DMS114 treated with DMSO at 0.1 percent for 48 hours (cell line): ENCODE measurements at regions not wholly inside any gene's neighbourhood (a gene's known extent, or its start where the extent isn't known, plus 50 kb on each side); places are given as distances from the start of the nearest gene placed in this dataset.

Experiments
- DNase-seq: peaks from one replicate; lab custom pipeline; 2025; ENCODE audit not compliant: unreplicated experiment; lab: John Stamatoyannopoulos, UW

GRCh38 chr1:5548266-5548665 is 444.0 kb downstream of the NPHP4 start:
- no peak for DNase-seq

DNA sequence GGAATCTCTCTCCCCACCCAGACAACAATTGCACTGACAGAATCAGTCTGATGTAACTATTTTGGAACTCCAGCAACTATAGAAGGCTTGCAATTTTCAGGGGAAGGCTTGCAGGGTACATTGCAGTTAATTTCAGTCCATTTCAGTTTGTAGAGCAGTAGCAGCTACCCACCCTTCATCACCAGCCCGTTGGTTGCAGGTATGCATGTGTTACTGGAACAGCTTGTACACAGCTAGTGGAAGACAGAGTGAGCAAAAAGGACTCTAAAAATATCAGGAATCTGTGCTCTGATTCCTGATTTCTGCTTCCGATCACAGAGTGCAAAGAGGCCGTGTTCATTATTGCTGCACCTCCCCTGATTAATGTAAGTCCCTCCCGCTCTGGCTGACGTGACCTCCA is 449.0 kb downstream of the NPHP4 start:
- no peak for DNase-seq

- no peak for DNase-seq
These were observed 459.4 kb downstream of the NPHP4 start for GRCh38 chr1:5532811-5533210.

GRCh38 chr1:5526822-5527551 is 465.2 kb downstream of the NPHP4 start:
- no peak for DNase-seq

DNA sequence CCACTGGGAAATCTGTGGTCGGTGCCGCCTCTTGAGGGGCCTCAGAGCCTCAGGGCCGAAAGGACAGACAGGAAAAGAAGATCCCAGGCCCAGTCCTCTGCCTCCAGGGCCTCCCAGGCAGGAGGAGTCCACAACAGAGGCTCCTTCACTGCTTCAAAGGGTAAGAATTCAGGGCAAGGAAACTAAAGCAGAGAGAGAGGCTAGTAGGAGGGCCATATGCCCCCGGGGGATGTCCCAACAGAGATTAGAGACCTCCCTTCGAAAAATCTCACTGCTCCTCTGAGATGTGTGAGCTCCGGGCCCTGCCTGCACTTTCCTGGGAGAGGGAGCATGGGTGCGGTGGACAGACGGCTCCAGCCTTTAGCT is 465.9 kb downstream of the NPHP4 start:
- no peak for DNase-seq

GRCh38 chr1:5525597-5526384 is 466.4 kb downstream of the NPHP4 start:
- no peak for DNase-seq

DNA sequence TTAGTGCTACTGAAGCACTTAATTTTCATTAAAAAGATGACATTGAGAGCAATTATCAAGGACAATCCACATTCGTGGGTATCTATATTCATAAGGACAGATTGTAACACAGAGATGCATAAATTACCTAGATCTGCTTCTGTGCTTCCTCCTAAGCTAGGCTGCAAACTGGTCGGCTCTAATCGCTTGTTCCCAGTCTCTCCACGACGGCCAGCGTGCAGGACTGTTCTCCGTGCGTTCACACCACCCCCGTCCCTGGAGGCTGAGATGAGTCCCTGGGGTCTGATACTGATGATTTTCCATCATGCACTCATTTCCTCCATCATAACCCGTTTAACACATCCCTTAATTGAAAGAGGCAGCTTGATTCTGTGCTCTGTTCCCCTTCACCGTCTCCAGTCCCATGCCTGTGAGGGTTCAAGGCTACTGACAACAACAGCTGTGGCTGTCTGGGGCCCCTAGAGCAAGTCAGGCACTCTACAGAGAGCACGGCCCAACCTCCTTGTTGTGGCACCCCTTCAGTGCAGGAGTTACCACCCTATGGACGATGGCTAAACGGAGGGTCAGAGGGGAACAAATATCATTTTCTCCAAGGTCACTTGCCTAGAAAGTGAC is 469.6 kb downstream of the NPHP4 start:
- DNase-seq = no peak

DNA sequence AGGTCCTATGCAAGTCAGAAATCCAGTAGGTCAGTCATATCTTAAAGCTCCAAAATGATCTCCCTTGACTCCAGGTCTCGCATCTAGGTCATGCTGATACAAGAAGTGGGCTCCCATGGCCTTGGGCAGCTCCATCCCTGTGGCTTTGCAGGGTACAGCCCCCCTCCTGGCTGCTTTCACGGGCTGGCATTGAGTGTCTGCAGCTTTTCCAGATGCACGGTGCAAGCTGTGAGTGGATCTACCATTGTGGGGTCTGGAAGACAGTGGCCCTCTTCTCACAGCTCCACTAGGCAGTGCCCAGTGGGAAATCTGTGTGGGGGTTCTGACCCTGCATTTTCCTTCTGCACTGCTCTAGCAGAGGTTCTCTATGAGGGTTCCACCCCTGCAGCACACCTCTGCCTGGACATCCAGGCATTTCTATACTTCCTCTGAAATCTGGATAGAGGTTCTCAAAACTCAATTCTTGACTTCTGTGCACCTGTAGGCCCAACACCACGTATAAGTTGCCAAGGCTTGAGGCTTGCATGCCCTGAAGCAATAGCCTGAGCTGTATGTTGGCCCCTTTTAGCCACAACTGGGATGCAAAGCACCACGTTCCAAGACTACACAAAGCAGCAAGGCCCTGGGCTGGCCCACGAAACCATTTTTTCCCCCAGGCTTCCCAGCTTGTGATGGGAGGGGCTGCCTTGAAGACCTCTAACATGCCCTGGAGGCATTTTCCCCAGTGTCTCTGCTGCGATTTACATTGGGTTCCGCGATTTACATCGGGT is 472.7 kb downstream of the NPHP4 start:
- DNase-seq = no peak

DNA sequence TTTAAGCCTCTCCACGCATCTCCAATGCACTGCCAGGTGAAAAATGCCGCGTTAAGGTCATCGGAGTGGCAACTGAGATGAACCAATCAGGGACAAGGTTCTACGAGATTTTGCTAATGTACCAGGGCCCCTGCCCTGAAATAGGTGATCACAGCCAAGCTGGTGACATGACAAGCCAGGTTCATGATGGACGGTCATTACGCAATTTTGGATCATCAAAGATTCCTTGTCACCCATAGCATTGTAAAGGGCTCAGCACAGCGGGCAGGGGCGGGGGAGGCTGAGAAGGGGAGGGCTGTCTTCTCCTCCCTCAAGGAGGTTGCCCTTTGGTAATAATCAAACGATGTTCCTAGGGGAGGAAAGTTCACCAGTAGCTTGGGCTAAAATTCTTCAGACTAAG is 475.5 kb downstream of the NPHP4 start:
- DNase-seq = no peak

GRCh38 chr1:5515501-5515900 is 476.7 kb downstream of the NPHP4 start:
- DNase-seq = no peak

DNA sequence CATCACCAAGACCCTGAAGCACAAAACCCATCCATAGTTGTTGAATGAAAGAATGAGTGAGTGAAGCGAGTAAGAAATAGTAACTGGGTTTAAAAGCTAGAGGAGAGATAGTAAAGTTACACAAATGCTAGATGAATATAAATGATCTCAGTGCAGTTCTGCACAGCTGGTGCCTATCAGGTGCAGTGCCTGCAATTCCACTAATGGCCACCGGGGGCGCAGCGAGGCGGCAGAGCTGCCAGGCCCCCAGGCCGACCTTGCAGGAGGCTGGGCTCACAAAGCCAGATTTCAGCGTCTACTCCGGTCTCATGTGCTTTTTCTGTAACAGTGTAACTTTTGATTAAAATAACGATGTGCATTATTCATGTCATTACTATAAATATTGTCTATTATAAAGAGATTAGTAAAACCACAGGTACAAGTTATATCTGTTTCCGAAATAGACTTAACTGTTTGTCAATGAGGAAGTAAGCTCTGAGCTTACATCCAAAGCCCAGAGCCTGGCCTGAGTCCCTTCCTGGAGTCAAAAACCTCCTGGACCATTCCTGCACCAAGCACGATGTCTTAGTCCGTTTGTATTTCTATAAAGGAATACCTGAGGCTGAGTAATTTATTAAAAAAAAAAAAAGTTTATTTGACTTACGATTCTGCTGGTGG is 477.6 kb downstream of the NPHP4 start:
- peak; percentile 35 for DNase-seq

- no peak for DNase-seq
These were observed 478.2 kb downstream of the NPHP4 start for GRCh38 chr1:5513846-5514526.

GRCh38 chr1:5513179-5513578 is 479.0 kb downstream of the NPHP4 start:
- no peak for DNase-seq

GRCh38 chr1:5511381-5512097 is 480.7 kb downstream of the NPHP4 start:
- DNase-seq = no peak

DNA sequence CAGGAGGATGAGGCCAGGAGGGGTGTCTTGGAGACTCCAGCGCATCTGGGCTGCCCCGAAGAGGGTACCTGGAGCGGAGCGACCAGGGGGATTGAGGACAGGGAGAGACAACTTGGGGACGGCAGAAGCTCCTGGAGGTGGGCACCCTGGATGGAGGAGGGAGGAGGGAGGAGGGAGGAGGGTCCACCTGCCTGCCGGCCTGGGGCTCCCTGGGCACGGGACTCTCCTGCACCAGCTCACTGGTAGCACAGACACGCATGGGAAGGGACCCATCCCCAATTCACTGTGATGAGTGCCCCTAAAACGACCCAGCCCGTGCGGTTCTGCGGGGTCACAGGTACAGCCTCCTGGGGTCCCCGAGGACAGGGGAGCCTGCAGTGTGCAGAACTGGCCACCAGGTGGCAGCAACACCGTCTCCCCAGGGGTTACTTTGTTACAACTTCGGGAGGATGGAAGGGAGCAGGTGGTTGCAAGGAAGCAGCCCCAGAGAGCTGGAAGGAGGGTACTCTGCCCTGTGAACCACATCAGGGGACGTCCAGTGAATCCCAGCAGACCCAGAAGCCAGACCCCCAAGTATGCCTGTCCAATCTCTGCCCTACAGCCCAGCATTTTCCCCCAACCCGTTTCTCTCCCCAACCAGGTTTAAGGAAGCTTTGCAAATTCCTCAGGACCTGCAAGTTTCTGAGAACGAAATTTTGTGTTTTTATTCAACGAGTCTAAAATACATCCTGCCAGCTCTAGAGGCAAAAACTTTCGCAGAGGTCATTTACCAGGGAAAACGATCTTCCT is 482.4 kb downstream of the NPHP4 start:
- DNase-seq = peak; percentile 32

- no peak for DNase-seq
These were observed 483.4 kb downstream of the NPHP4 start for GRCh38 chr1:5508669-5509330.

DNA sequence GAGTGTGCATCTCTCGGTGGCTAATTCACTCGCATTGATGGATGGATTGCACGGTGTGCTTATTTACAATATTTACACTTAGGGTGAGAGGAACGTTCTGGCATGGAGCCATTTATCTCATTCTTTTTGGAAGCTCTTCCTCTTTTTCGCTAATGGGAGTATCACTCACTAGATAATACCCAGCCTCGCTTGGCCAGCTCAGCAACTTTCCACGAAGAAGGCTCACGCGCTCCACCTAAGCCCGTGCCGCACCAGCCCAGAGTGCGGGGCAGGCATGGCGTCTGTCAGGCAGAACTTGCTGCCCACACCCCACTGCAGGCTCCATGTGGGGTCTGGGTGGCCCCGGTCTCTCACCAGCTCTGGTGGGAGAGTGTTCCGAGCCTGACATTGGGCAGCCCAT is 484.9 kb downstream of the NPHP4 start:
- DNase-seq = no peak

- no peak for DNase-seq
These were observed 485.6 kb downstream of the NPHP4 start for GRCh38 chr1:5506634-5507033.
